ENCODE measurements at regions not wholly inside any gene's neighbourhood (a gene's known extent, or its start where the extent isn't known, plus 50 kb on each side); places are given as distances from the start of the nearest gene placed in this dataset.

DNA sequence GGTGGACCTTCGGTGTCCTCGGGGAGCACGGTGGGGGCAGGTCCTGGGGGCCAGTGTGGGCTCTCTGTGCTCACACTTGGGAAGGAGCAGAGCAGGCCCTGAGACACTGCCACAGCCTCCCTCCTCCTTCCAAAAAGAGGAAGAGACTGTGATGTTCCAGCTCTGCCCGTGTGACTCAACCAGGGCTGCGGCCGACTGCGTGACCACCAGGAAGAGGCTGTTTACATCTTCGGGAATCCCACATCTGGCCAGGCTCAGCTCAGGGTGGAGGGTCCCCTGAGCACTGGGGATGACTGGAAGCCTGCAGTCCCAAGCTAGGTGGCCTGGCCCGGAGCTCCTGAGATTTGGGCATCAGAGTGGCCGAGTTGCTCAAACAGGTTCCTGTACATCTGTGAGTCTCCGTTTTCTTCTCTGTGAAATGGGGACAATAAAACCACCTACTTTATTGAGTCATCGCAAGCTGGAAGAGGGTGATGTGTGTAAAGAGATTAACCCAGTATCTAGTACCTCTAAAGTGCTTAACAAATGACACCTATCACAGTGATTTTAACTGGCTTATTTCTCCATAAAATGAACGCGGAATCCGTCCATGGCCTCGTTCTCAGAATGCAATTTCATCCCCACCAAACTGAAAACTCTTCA lies 242.1 kb downstream of the DLL1 start:
- no peak for DNase-seq (ENCODE audit: low read depth in 2 of 3, low spot score in 2 of 3)

GRCh38 chr6:170047823-170048222 lies 243.1 kb downstream of the DLL1 start:
- DNase-seq (ENCODE audit: low read depth in 2 of 3, low spot score in 2 of 3) = no peak

GRCh38 chr6:170046791-170047626 lies 243.9 kb downstream of the DLL1 start:
- DNase-seq (ENCODE audit: low read depth in 2 of 3, low spot score in 2 of 3) = no peak

- DNase-seq (ENCODE audit: low read depth in 2 of 3, low spot score in 2 of 3) = no peak
Observed at GRCh38 chr6:170045981-170046667, 244.8 kb downstream of the DLL1 start.

GRCh38 chr6:170045563-170045960 lies 245.3 kb downstream of the DLL1 start:
- DNase-seq (ENCODE audit: low read depth in 2 of 3, low spot score in 2 of 3) = no peak

DNA sequence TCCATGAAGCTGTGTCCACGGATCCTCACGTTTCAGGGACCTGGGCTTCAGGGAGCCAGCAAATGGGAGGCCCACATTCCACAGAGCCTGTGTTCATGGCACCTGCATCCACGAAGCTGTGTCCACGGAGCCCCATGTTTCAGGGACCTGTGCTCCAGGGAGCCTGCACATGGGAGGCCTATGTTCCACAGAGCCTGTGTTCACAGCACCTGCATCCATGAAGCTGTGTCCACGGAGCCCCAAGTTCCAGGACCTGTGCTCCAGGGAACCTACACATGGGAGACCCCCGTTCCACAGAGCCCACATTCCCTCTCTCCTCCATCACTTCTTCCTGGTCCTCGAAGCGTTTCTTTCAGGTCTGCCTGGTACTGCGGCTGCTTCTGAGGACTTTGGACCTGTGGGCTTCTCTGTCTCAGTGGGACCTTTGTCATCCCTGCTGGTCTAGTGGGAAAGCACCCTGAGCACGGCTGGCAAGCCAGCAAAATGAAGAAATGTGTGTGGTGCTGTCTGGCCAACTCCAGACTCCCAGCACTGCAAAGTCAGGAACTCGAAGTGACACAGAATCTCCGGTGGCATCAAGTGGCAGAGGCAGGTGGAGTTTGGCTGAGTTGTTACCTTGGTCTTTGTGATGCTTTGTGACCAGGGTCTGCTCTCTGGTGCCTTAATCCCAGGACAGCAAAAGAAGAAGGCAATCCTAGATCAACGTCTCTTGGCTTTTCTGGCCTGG lies 245.9 kb downstream of the DLL1 start:
- DNase-seq (ENCODE audit: low read depth in 2 of 3, low spot score in 2 of 3) = no peak

DNA sequence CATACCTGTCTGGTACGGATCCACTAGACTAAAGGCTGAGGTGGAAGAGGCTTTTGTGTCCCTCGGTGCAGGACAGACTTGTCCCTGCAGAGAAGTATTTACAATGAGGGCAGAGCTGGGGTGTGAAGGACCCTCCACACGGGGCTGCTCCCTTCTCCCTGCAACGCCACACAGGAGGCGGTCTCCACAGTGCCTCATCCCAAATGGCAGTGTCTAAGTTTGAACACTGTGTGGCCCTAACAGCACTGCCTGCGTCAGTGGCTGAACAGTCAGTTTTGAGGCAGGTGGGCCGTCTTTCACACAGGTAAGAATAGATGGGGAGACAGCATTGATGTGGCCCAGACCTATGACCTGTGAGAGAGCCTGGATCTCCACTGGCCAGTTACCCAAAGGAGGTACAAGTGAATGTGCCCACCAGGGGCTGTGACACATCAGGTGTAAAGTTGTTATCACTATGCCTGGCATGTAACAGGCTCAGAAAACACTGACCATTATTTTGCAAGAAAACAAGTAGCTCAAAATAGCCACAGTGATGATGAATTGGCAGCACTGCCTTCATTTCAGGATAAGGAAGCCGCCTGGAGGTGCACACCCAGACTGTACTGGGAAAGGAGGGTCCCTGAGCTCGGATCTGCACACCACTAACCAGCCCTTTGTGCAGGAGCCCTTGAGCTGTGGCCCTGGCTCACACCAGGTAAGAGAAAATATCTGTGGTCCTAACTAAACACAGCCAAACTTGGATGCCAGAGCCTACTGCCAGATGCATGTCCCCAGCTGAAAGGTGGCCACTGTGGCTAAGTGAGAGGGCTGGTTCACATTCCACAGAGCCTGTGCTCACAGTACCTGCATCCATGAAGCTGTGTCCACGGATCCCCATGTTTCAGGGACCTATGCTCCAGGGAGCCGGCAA lies 246.7 kb downstream of the DLL1 start:
- DNase-seq (ENCODE audit: low read depth in 2 of 3, low spot score in 2 of 3) = no peak

- DNase-seq (ENCODE audit: low read depth in 2 of 3, low spot score in 2 of 3) = no peak
Observed at GRCh38 chr6:170043150-170043819, 247.6 kb downstream of the DLL1 start.

DNA sequence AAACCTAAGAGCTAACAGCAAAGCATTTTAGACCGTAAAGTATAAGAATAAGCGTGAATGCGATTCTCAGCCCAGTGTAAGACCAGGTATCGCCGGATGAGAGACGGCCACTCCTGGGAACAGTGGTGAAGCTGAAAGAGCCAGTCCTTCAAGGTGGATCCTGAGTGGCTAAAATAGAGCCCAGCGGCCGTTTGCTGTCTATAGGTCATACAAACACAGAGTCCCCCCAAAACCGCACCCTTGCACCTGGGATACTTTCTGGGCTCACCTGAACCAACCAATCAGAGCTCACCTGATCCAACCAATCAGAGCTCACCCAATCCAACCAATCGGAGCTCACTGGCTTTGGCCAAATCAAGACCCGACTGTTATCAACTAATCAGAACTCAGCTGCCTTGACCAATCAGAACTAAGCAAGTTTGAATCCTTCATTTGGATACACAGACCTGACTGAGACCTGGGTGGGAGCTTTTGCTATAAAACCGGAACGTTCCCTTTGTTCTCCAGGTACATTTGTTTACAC lies 248.2 kb downstream of the DLL1 start:
- no peak for DNase-seq (ENCODE audit: low read depth in 2 of 3, low spot score in 2 of 3)

DNA sequence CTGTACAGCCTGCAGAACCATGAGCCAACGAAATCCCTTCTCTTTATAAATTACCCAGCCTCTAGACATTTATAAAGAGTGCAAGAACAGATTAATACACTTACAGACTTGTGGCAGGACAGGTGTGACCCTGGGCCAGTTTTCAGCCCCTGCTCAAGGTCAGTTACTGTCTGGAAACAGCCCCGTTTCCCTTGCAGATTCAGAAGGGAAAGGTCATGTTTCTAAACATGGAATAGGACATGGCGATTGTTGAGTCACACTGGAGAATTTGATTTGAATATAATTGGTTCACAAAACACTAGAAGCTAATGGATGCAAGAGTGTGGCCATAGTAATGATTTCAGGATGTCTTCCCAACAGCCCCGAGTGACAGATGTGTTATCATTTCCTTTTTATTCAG lies 248.8 kb downstream of the DLL1 start:
- DNase-seq (ENCODE audit: low read depth in 2 of 3, low spot score in 2 of 3) = no peak

GRCh38 chr6:170041526-170041925 lies 249.4 kb downstream of the DLL1 start:
- DNase-seq (ENCODE audit: low read depth in 2 of 3, low spot score in 2 of 3) = no peak

- DNase-seq (ENCODE audit: low read depth in 2 of 3, low spot score in 2 of 3) = no peak
Observed at GRCh38 chr6:170040906-170041305, 250.0 kb downstream of the DLL1 start.

GRCh38 chr6:170040115-170040500 lies 250.8 kb downstream of the DLL1 start:
- no peak for DNase-seq (ENCODE audit: low read depth in 2 of 3, low spot score in 2 of 3)

- no peak for DNase-seq (ENCODE audit: low read depth in 2 of 3, low spot score in 2 of 3)
Observed at GRCh38 chr6:170039156-170040114, 251.4 kb downstream of the DLL1 start.

DNA sequence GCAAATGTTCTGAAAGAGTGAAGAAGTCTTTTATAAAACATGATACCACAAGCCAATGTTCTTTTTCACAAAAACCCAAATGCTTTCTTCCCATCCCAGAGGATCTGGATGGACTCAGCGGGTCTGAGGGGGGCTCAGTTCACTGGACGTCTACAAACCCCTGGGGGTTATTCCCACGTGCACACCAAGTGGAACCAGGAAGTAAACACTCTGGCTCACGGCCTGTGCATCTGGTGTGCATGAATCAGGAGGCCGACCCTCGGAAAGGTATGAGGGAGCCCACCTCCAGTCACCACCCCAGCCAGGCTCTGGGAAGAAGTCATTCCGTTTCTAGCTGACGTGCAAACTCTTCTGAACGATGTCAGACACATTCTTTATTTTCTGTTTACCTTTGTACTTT lies 252.2 kb downstream of the DLL1 start:
- no peak for DNase-seq (ENCODE audit: low read depth in 2 of 3, low spot score in 2 of 3)

DNA sequence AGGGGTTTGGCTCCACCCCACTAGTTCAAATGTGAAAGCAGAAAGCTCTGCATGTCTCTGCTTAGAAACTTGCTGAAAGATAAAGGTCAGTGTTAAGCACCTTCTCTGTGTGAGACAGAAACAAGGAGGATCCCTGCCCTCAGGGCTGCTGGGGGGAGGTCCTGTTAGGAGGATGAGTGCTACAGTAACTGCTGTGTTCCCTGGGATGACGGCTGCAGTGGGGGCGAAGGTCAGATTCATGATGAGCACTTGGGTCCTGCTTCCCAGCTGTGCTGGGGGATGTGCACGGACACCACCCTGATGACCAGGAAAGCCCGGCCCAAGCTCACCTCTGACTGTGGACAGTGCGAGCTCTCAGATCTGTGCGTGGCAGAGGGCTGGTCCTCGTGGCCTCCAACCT lies 252.6 kb downstream of the DLL1 start:
- DNase-seq (ENCODE audit: low read depth in 2 of 3, low spot score in 2 of 3) = no peak

DNA sequence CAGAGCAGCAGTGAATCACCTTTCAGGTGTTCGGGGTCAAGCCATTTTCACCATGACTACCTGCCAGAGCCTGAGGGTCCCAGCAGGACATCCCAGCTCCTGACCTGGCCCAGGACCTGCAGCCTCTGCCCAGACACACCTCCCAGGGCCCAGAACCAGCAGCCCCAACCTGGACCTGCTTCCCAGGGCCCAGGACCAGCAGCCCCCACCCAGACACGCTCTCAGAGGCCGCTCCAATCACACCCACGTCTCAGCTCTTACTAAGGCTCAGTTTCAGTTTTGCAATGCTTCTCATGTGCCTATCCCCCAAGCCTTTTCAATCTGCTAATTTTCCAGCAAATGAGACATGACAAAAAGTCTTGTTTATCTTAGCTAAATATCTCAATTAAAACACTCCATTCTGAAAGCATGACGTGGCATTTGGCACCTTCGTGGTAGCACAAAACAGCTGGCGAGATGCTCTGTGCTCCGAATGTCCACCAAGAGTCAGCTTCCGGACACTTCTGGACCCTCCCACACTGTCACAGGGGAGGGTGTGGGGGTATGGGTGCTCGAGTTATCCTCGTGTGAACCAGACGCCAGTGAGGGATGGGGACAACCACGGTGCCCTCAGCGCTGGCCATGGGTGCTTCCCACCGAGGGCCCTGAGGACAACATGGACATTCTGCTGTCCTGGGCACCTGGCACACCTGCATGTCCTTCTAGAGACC lies 253.2 kb downstream of the DLL1 start:
- DNase-seq (ENCODE audit: low read depth in 2 of 3, low spot score in 2 of 3) = no peak

DNA sequence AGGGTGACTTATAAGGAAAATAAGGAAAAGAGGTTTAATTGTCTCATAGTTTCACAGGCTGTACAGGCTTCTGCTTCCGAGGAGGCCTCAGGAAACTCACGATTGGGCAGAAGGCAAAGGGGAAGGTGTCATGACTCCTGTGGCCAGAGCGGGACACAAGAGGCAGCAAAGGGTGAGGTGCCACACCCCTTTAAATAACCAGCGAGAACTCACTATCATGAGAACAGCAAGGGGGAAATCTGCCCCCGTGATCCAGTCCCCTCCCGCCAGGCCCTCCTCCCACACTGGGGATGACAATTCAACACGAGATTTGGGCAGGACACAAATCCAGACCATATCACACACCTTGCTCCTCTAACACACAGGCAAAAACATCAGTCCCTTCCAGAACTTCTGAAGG lies 254.0 kb downstream of the DLL1 start:
- no peak for DNase-seq (ENCODE audit: low read depth in 2 of 3, low spot score in 2 of 3)
